Lung (tissue), 11 donors: ENCODE measurements at regions not wholly inside any gene's neighbourhood (a gene's known extent, or its start where the extent isn't known, plus 50 kb on each side); places are given as distances from the start of the nearest gene placed in this dataset.
"Not testable (repeated sequence)": the region's sequence is repeated elsewhere in the genome, so short reads cannot be mapped to it uniquely, and the experiment has no call there.

Experiments
- ATAC-seq: fragments of 200-7000 bp; cut with Tn5 transposase; one replicate; pipeline ENCODE4 v1.9.1; 2020; ENCODE audit warnings: moderate number of reproducible peaks; ENCODE audit not compliant: insufficient read depth, low FRiP score
- DNase-seq, 3 donors: peaks; one replicate each; pipeline ENCODE4 v3.0.0-alpha.2; 2013 to 2017
- H3K27ac ChIP-seq, 2 donors: one replicate each; pipeline ENCODE4 v1.5.1; 2013; ENCODE audit warnings: mild to moderate bottlenecking in 2 of 2, moderate library complexity in 2 of 2, control low read depth in 1 of 2, inconsistent platforms in 1 of 2, low read depth in 1 of 2, low read length in 1 of 2
- H3K27me3 ChIP-seq, 3 donors: one replicate each; pipeline ENCODE4 v1.5.1; 2013; ENCODE audit warnings: low read length in 2 of 3; ENCODE audit not compliant: control insufficient read depth in 3 of 3, insufficient read depth in 3 of 3
- H3K36me3 ChIP-seq, 4 donors: one replicate each; pipeline ENCODE4 v1.5.1; 2013; ENCODE audit warnings: low read length in 4 of 4, mild to moderate bottlenecking in 1 of 4, moderate library complexity in 1 of 4; ENCODE audit not compliant: control insufficient read depth in 4 of 4, insufficient read depth in 4 of 4
- H3K4me1 ChIP-seq, 5 donors: one replicate each; pipeline ENCODE4 v1.5.1; 2013; ENCODE audit warnings: low read length in 5 of 5, mild to moderate bottlenecking in 2 of 5, moderate library complexity in 1 of 5; ENCODE audit not compliant: control insufficient read depth in 5 of 5, insufficient read depth in 5 of 5
- H3K4me3 ChIP-seq: one replicate; pipeline ENCODE4 v1.5.1; 2013; ENCODE audit warnings: mild to moderate bottlenecking, control low read depth, moderate library complexity
- H3K9ac ChIP-seq, 2 donors: one replicate each; pipeline ENCODE4 v1.5.1; 2013; ENCODE audit warnings: low read length in 2 of 2, control low read depth in 1 of 2; ENCODE audit not compliant: insufficient read depth in 1 of 2
- H3K9me3 ChIP-seq, 4 donors: one replicate each; pipeline ENCODE4 v1.5.1; 2013; ENCODE audit warnings: low read length in 3 of 4, mild to moderate bottlenecking in 1 of 4, moderate library complexity in 1 of 4; ENCODE audit not compliant: control insufficient read depth in 4 of 4, insufficient read depth in 3 of 4
- WGBS, 2 donors: extraction: QIAGEN DNeasy Blood & Tissue Kit; methylation state at CpG; one replicate each; pipeline ENCODE4 v1.1.7; 2013; 5-methylcytosine and 5-hydroxymethylcytosine counted together
- TF ChIP-seq, protein P1 (sequence below): IDR thresholded peaks from 2 replicates; pipeline ENCODE4 v1.5.1; 2012; ENCODE audit warnings: mild to moderate bottlenecking; ENCODE audit errors: control extremely low read depth, extremely low read depth
- donor health status: control.
- donor health status: control.
- donor health status: Bipolar disorder and iron deficiency.
- donor health status: healthy.
- donor health status: DM: yes; HTN: yes; CAD: no.

DNA sequence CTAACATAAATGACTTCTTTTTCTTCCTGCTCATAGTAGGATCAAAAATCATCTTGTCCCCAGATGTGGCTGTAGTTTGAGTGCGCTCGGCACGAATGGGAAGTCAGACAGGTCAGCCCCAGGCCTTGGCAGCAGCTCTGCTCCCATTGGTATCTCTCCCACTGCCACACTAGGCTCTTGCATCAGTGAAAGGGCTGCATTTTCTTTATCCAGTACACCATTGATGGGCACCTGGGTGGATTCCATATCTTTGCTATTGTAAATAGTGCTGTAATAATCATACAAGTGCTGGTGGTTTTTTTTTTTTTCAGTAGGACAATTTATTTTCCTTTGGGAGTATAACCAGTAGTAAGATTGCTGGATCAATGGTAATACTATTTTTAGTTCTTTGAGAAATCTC, 865.5 kb downstream of the CCDC85A start:
- 75 to 83% methylated on average over 3 of the region's 3 CpGs for WGBS, 2 donors
- TF ChIP-seq, protein P1, sequence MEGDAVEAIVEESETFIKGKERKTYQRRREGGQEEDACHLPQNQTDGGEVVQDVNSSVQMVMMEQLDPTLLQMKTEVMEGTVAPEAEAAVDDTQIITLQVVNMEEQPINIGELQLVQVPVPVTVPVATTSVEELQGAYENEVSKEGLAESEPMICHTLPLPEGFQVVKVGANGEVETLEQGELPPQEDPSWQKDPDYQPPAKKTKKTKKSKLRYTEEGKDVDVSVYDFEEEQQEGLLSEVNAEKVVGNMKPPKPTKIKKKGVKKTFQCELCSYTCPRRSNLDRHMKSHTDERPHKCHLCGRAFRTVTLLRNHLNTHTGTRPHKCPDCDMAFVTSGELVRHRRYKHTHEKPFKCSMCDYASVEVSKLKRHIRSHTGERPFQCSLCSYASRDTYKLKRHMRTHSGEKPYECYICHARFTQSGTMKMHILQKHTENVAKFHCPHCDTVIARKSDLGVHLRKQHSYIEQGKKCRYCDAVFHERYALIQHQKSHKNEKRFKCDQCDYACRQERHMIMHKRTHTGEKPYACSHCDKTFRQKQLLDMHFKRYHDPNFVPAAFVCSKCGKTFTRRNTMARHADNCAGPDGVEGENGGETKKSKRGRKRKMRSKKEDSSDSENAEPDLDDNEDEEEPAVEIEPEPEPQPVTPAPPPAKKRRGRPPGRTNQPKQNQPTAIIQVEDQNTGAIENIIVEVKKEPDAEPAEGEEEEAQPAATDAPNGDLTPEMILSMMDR, result no peak

DNA sequence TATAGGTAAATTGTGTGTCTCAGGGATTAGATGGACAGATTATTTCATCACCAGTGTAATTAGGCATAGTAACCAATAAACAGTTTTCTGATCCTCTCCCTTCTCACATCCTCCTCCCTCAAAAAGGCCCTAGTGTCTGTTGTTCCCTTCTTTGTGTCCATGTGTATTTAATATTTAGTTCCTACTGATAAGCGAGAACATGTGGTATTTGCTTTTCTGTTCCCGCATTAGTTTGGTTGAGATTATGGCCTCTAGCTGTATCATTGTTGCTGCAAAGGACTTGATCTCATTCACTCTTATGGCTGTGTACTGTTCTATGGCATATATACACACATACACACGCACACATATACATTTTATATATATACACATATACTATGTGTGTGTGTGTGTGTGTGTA, 866.2 kb downstream of the CCDC85A start:
- Histone ChIP-seq H3K27ac (no peak overlapping the region), H3K9ac (no peak overlapping the region), H3K9me3 (no peaks in the 10 kb centered on the region), H3K27me3 (no peaks in the 10 kb centered on the region), H3K4me1 (no peaks in the 10 kb centered on the region), H3K4me3 (no peak overlapping the region), H3K36me3 (no peaks in the 10 kb centered on the region)
- TF ChIP-seq, protein P1, result no peak
- ATAC-seq (no peak), DNase-seq (no peak)
- 84 to 96% methylated on average over 3 of the region's 3 CpGs for WGBS, 2 donors

More for the DNA sequence above, 865.5 kb downstream of the CCDC85A start:
- Histone ChIP-seq H3K36me3 (no peaks in the 10 kb centered on the region), H3K4me1 (no peaks in the 10 kb centered on the region), H3K27ac (no peak overlapping the region), H3K9me3 (no peaks in the 10 kb centered on the region), H3K9ac (no peak overlapping the region), H3K4me3 (no peak overlapping the region), H3K27me3 (no peaks in the 10 kb centered on the region)
- DNase-seq, result no peak
- no peak for ATAC-seq

DNA sequence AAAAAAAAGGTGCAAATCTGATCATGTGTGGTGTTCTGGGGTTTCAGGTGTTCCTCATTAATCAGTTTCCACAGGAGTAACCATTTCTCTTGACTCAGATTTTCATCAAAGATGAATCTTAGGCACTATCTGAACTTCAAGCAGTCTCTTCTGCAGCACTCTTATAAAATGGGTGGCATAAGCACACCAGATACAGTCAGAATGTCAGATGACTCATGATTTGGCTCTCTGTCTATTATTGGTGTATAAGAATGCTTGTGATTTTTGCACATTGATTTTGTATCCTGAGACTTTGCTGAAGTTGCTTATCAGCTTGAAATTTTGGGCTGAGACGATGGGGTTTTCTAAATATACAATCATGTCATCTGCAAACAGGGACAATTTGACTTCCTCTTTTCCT, 882.5 kb downstream of the CCDC85A start:
- not testable (repeated sequence) for H3K9me3 ChIP-seq, H3K4me3 ChIP-seq, ATAC-seq, H3K27me3 ChIP-seq, DNase-seq, H3K36me3 ChIP-seq, H3K27ac ChIP-seq, H3K9ac ChIP-seq, H3K4me1 ChIP-seq
- 78 to 82% methylated on average over 1 of the region's 1 CpG for WGBS, 2 donors

DNA sequence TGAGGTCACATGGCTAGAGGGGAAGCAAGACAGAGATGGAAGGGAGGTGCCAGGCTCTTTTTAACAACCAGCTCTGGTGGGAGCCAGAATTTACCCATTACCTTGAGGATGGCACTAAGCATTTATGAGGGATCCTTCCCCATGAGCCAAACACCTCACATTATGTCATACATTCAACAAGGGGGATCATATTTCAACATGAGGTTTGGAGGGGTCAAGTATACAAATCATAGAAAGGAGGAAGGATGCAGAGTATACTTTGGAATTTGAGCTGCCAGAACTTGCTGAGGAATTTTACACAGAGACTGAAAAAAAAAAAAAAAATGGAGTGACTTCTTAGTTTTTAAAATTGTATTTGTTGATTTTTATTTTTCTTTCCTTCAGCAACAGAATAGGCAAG, 891.4 kb downstream of the CCDC85A start:
- Histone ChIP-seq H3K4me1 (no peaks in the 10 kb centered on the region), H3K27me3 (no peaks in the 10 kb centered on the region), H3K27ac (no peak overlapping the region), H3K9me3 (no peaks in the 10 kb centered on the region), H3K4me3 (no peak overlapping the region), H3K9ac (no peak overlapping the region), H3K36me3 (no peaks in the 10 kb centered on the region)
- no peak for ATAC-seq
- no peak for DNase-seq
- TF ChIP-seq, protein P1, result no peak
